ENCODE measurements at regions not wholly inside any gene's neighbourhood (a gene's known extent, or its start where the extent isn't known, plus 50 kb on each side); places are given as distances from the start of the nearest gene placed in this dataset.

DNA sequence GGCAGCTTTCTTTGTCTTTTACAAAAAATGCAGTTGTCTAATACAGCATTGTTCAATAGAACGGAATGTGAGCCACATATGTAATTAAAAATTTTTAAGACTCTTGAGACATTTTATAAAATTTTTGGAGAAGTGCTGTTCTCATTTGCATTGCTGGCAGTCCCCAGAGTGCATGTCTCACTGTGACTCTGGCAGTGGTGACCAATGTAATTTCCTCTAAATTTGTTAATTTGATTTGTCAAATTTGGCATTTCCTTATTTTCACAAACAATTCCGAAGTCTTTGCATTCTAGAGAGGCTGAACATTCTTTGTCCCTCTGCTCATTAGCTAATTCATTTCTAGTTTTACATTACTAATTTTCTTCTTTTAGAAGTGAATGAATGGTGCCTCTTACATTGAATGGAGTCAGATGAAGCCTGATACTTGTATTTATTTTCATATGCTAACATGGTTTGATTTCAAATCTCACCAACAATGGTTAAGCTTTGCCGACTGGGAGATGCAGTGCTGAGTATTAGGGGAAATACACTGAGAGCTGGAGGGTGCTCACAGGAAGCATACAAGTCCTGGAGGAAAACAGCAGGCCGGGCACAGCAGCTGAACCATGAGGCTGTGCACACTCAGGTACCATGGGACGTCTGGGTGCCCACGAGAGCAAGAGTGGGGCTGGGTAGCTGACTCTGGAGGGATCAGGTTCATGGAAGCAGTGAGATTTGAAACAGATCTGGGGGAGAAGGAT is 68.5 kb upstream of the ARMC2 start:
- CTCF ChIA-PET: interaction anchor here (0.6 to 2.8 kb wide), 7 partner anchors 11 to 238 kb away, joined by 3 to 9 read pairs (median 3); no protein-coding TSS in a partner anchor
- no peak for DNase-seq (ENCODE audit: low read depth)
- Histone ChIP-seq H3K4me3 (ENCODE audit: low read depth, low read length) (no peak overlapping the region), H3K27me3 (ENCODE audit: control insufficient read depth, insufficient read depth, low read length) (no peaks in the 10 kb centered on the region), H3K36me3 (ENCODE audit: control insufficient read depth, insufficient read depth, low read length) (no peaks in the 10 kb centered on the region)
- POLR2A ChIA-PET: no interaction called here
- TF ChIP-seq, protein P1, sequence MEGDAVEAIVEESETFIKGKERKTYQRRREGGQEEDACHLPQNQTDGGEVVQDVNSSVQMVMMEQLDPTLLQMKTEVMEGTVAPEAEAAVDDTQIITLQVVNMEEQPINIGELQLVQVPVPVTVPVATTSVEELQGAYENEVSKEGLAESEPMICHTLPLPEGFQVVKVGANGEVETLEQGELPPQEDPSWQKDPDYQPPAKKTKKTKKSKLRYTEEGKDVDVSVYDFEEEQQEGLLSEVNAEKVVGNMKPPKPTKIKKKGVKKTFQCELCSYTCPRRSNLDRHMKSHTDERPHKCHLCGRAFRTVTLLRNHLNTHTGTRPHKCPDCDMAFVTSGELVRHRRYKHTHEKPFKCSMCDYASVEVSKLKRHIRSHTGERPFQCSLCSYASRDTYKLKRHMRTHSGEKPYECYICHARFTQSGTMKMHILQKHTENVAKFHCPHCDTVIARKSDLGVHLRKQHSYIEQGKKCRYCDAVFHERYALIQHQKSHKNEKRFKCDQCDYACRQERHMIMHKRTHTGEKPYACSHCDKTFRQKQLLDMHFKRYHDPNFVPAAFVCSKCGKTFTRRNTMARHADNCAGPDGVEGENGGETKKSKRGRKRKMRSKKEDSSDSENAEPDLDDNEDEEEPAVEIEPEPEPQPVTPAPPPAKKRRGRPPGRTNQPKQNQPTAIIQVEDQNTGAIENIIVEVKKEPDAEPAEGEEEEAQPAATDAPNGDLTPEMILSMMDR (IDR thresholded peaks at IDR 0.05; ENCODE audit: insufficient read depth, low read depth, low read length): no peak

DNA sequence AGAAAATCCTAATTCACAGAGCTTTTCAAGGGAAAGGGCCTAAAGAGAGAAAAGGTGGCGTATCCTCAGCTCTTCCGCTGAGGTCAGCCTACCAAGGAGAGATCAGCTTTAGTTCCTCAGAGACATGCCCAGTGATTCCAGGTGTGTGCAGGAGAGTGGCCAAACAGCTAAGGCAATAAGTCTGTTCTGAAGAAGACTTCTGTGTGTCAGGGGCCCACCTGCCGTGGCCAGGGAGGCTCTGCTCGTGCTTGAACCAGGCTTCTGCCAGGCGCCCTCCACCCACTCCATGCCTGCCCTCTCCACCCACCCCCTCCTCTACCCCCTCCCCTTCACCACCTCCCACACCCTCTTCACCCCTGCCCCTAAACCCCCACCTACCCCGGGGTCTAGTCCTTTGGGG is 67.4 kb upstream of the ARMC2 start:
- Histone ChIP-seq H3K36me3 (ENCODE audit: control insufficient read depth, insufficient read depth, low read length) (no peaks in the 10 kb centered on the region), H3K4me3 (ENCODE audit: low read depth, low read length) (no peak overlapping the region), H3K27me3 (ENCODE audit: control insufficient read depth, insufficient read depth, low read length) (no peaks in the 10 kb centered on the region)
- TF ChIP-seq, protein P1 (IDR thresholded peaks at IDR 0.05; ENCODE audit: insufficient read depth, low read depth, low read length): no peak
- no peak for DNase-seq (ENCODE audit: low read depth)
- ChIA-PET CTCF (interaction anchor here (1.3 to 2.8 kb wide), 3 partner anchors 12 to 239 kb away, joined by 4 to 9 read pairs (median 4); no protein-coding TSS in a partner anchor), POLR2A (interaction anchor here (0.7 kb wide), 1 partner anchor 96 kb away, joined by 9 read pairs; no protein-coding TSS in a partner anchor)

DNA sequence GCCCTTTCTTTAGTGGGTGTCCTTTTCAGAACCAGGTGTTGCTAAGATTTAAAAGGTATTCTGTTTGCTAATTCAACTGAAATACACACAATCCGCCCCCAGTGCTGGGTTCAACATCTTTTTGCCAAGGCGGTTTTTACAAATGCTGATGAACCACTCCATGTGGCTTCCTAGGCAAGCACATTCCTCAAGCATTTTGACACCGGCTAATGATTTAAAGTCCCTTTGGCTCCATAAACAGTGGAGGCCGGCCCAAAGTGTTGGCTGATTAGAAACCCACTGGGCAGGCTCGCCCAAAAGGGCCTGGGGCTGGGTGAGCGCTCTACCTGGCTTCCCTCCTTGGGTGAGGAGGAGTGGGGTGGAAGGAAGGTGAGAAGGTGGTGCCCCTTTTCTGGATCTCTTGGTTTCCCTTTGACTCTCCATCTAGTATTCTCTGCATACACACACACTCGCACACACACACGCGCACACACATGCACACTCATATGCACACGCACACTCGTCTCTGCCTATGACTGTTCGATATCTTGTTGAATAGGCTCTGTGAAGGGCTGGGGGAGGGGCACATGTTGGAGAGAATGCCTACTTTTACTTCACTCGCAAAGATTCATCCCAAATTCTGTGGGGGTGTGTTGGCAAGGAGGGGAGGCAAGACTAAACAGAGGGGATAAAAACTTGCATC is 66.7 kb upstream of the ARMC2 start:
- Histone ChIP-seq H3K4me3 (ENCODE audit: low read depth, low read length) (peak overlapping the region; percentile 27), H3K36me3 (ENCODE audit: control insufficient read depth, insufficient read depth, low read length) (no peaks in the 10 kb centered on the region), H3K27me3 (ENCODE audit: control insufficient read depth, insufficient read depth, low read length) (no peaks in the 10 kb centered on the region)
- CTCF ChIA-PET: interaction anchor here (0.6 to 2.8 kb wide), 10 partner anchors 13 to 239 kb away, joined by 3 to 13 read pairs (median 4); no protein-coding TSS in a partner anchor
- no peak for DNase-seq (ENCODE audit: low read depth)
- TF ChIP-seq, protein P1 (IDR thresholded peaks at IDR 0.05; ENCODE audit: insufficient read depth, low read depth, low read length): no peak
- POLR2A ChIA-PET: no interaction called here

DNA sequence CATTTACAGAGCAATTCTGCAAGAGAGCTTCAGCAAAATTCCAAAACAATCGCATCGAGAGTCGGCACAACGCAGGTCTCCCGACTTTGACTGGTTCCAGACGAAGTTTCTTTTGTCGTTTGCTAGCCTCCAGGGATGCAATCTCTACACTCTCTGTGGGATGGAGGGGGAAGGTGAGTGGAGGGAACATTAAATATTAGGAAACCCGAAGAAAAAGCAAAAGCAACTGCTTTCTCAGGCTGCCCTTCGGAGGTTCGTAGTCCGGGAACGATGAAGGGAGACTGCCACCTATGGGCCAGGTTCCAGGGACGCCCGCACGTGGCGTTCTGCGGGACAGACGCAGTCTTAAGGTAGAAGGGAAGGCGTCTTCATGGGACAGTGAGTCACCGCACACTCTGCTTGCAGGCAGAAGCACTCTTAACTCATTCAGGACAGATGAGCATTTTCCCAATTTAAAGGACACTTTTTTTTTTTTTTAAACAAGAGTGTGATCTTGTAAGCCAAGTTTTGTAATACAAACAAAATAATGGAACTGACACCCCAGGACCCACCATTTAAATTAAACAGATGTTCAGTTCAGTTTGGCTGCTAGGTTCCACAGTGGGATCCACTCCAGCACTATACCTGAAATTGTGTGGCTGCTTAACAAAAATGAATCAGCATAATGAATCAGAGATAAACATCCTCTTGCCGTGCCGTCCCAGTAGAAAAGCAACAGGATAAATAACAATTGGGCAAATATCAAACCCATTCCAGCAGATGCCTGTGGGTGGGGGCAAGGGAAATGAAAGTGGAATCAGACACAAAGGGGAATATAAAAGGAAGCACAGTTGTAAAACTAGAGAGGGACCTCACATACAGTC is 65.8 kb upstream of the ARMC2 start:
- TF ChIP-seq, protein P1 (IDR thresholded peaks at IDR 0.05; ENCODE audit: insufficient read depth, low read depth, low read length): peak; percentile 85
- ChIA-PET CTCF (interaction anchor here (0.6 to 2.8 kb wide), 11 partner anchors 14 to 240 kb away, joined by 3 to 13 read pairs (median 4); no protein-coding TSS in a partner anchor), POLR2A (no interaction called here)
- peak; percentile 35 for DNase-seq (ENCODE audit: low read depth)
- Histone ChIP-seq H3K4me3 (ENCODE audit: low read depth, low read length) (peak overlapping the region; percentile 27), H3K27me3 (ENCODE audit: control insufficient read depth, insufficient read depth, low read length) (no peaks in the 10 kb centered on the region), H3K36me3 (ENCODE audit: control insufficient read depth, insufficient read depth, low read length) (no peaks in the 10 kb centered on the region)
